ENCODE measurements at regions not wholly inside any gene's neighbourhood (a gene's known extent, or its start where the extent isn't known, plus 50 kb on each side); places are given as distances from the start of the nearest gene placed in this dataset.
"Not testable (repeated sequence)": the region's sequence is repeated elsewhere in the genome, so short reads cannot be mapped to it uniquely, and the experiment has no call there.

GRCh38 chr11:63313198-63313597, 56.4 kb upstream of the SLC22A9 start:
- H2BK12ac ChIP-seq (ENCODE audit: insufficient read length, low read depth, low read length); H3K27me3 Mint-ChIP-seq (ENCODE audit: low read depth); H3K14ac ChIP-seq (ENCODE audit: insufficient read depth, low read length); H2BK5ac ChIP-seq (ENCODE audit: insufficient read length, low read length); H3K23ac ChIP-seq (ENCODE audit: insufficient read length, low read depth, low read length); H2BK15ac ChIP-seq (ENCODE audit: low read depth, low read length); H3T11ph ChIP-seq (ENCODE audit: low read length); H4K5ac ChIP-seq (ENCODE audit: insufficient read length, low read depth, low read length); H3K4me2 ChIP-seq (ENCODE audit: insufficient read depth, insufficient read length, low read length); H2BK20ac ChIP-seq (ENCODE audit: low read depth, low read length, poor library complexity, severe bottlenecking); H4K91ac ChIP-seq (ENCODE audit: insufficient read length, low read depth, low read length); H3K27ac Mint-ChIP-seq; H2AK5ac ChIP-seq (ENCODE audit: insufficient read length, low read length); H3K4me3 Mint-ChIP-seq; H2AFZ ChIP-seq (ENCODE audit: low read length); H3K27ac ChIP-seq (ENCODE audit: insufficient read length, low read depth, low read length); H3K18ac ChIP-seq (ENCODE audit: insufficient read length, low read depth, low read length); DNase-seq; H3K79me1 ChIP-seq (ENCODE audit: insufficient read depth, low read depth, low read length, poor library complexity, severe bottlenecking); H3K23me2 ChIP-seq (ENCODE audit: insufficient read length, low read depth, low read length, poor library complexity, severe bottlenecking); H3K27me3 ChIP-seq (ENCODE audit: insufficient read depth, low read length); H3K9ac ChIP-seq (ENCODE audit: extremely low read depth, insufficient read length, low read length); H3K79me2 ChIP-seq (ENCODE audit: insufficient read depth, low read length); H2BK120ac ChIP-seq (ENCODE audit: low read depth, low read length, poor library complexity, severe bottlenecking); H3K4ac ChIP-seq (ENCODE audit: low read depth, low read length); H3K4me1 ChIP-seq (ENCODE audit: insufficient read depth, low read length); H3K4me1 Mint-ChIP-seq; H4K20me1 ChIP-seq (ENCODE audit: control insufficient read depth, insufficient read depth, insufficient read length); H3K9me3 ChIP-seq (ENCODE audit: control insufficient read depth, low read depth, low read length); H4K8ac ChIP-seq (replicated peaks; ENCODE audit: insufficient read length, low read depth, low read length); H3K56ac ChIP-seq (ENCODE audit: insufficient read length, low read depth, low read length): not testable (repeated sequence)
- Mint-ChIP-seq H3K36me3 (ENCODE audit: insufficient read depth in 1 of 3, low read depth in 3 of 3) (peaks cover 14 to 32% (median 18%) of the 10 kb centered on the region in 3 experiments), H3K9me3 (peaks cover 62 to 73% of the 10 kb centered on the region in 2 experiments)
- no CpG with 5 or more reads among the region's 9 CpGs for WGBS (ENCODE audit: extremely low coverage, insufficient read length, low lambda C conversion rate)
